Stimulated activated CD4-positive, alpha-beta T cell treated with anti-CD3 and anti-CD28 coated beads, Interleukin-12 subunit alpha, Interleukin-12 subunit beta, amount 100 ng/mL, for 24 hours (primary cell): ENCODE measurements at regions not wholly inside any gene's neighbourhood (a gene's known extent, or its start where the extent isn't known, plus 50 kb on each side); places are given as distances from the start of the nearest gene placed in this dataset.
"Not testable (repeated sequence)": the region's sequence is repeated elsewhere in the genome, so short reads cannot be mapped to it uniquely, and the experiment has no call there.

Experiments used
- DNase-seq, 2 experiments: peaks; one replicate each; pipeline ENCODE4 v3.0.0-alpha.2; 2020; ENCODE audit warnings: low read depth in 2 of 2

- DNase-seq: no peak
Observed at GRCh38 chr16:13708347-13709120, 211.4 kb upstream of the ERCC4 start.

GRCh38 chr16:13718748-13719147 is 201.2 kb upstream of the ERCC4 start:
- DNase-seq: no peak

DNA sequence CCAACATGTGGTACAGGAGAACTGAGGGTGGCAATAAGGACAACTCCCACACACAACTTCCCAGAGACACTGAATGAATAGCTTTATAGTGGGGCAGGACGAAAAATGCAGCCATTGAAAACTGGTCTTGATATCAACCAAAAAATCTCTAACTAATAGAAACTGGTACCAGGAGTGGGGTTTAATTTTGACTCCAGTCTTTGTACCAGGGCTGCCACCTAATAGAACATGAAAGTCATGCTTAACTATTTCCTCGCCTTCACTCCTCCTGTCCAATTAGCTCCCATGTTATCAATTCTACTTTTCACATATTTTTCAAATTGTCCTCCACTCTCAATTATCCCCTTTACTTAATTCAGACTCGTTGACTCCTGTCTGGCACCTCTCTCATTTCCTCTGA is 192.0 kb upstream of the ERCC4 start:
- no peak for DNase-seq

DNA sequence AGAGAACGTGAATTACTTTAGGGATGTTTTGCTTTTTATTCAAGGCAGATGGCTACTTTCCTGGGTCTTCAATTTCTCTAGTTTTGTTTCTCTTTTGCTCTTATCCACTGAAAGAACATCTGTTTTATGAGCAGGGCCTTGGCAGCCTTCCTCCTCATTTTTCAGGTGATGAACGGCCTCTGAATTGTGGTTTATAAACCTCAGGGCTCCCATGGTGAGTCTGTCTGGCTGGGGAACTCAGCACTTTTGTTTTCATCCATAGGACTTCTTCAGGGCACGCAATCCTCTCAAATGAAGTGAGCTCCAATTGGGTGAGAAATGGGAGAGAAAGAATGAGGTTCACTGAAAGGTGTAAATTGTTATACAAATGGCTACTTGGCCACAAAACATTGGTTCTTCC is 186.4 kb upstream of the ERCC4 start:
- DNase-seq: no peak

DNA sequence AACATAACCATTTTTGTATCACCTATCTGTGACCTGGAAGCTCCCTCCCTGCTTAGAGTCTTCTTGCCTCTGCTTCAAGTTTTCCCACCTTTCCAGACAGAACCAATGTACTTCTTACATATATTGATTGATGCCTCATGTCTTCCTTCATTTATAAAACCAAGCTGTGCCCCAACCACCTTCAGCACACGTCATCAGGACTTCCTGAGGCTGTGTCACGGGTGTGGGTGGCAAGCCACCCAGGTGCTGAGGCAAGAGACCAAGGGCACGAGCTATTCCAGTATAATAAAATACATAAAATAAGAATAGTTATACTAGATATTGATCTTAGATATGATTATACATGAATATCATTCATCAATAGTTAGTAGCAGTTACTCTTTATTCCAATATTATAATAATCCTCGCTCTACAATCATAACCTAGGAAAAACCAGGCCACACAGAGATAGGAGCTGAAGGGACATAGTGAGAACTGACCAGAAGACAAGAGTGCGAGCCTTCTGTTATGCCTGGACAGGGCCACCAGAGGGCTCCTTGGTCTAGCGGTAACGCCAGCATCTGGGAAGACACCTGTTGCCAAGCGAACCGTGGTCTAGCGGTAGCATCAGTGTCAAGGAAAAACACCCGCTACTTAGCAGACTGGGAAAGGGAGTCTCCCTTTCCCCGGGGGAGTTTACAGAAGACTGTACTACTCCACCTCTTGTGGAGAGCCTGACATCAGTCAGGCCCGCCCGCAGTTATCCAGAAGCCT is 180.2 kb upstream of the ERCC4 start:
- DNase-seq: not testable (repeated sequence)

GRCh38 chr16:13742928-13743327 is 177.0 kb upstream of the ERCC4 start:
- no peak for DNase-seq

GRCh38 chr16:13743571-13743970 is 176.4 kb upstream of the ERCC4 start:
- DNase-seq: no peak

DNA sequence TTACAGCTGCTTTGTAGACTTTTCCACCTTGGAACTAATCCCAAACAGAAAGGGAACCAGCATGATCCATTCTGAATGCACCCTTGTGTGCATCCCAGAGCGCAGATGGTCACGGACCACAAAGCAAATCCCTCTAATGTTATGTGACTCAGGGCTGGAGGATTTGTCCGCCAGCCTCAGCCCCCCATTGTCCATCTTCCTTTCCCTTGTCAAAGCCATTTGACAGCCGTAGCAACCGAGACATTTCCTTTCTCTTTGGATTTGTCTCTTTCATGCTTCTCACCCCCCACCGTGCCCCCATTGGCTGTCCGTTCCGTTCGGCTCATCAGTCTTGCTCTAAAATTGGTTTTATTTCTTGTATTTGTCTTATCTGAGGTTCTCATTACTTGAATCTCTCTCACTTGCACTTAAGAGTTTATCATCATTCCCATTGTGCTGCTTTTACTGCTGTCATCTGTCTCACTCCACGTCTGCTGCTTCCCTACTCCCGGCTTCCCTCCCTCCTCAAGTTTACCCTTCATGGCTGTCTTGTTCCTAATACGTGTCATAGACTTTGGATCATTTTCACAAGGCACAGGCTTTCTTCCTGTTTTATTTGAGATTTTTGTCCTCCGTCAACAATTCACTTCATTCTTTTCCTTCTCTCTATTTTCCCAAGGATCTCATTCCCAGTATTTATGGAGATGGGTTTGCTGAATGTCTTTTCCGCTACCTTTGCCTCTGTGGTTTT is 163.4 kb upstream of the ERCC4 start:
- DNase-seq: no peak

DNA sequence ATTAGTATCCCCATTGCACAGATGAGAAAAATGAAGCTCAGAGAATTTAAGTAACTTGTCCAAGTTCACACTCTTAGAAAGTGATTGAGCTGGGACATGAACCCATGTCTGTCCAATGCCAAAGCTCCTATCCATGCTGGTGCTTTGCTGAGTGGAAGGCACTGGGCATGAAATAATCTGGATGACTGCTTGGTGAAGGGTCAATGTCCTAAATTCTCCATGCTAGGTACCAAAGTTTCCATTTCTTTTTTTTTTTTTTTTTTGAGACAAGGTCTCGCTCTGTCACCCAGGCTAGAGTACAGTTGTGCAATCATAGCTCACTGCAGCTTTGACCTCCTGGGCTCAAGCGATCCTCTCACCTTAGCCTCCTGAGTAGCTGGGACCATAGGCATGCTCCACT is 153.6 kb upstream of the ERCC4 start:
- DNase-seq: no peak

GRCh38 chr16:13767215-13767614 is 152.7 kb upstream of the ERCC4 start:
- DNase-seq: no peak

DNA sequence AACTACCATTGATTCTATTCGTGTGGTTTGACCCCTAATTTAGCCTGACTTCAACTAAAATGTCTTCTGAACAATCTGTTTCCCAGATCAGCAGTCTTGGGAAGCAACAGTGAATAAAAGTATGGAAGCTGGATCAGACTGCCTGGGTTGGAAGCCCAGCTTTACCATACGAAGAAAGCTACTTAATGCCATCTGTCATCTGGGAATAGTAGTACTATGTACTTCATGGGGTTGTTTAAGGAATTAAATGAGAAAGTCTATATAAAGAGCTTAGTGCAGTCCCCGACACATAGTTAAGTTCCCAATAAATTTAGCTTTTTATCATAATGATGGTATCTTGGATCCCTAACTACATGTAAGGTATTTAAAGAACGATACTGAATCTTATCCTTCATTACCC is 151.5 kb upstream of the ERCC4 start:
- no peak for DNase-seq

DNA sequence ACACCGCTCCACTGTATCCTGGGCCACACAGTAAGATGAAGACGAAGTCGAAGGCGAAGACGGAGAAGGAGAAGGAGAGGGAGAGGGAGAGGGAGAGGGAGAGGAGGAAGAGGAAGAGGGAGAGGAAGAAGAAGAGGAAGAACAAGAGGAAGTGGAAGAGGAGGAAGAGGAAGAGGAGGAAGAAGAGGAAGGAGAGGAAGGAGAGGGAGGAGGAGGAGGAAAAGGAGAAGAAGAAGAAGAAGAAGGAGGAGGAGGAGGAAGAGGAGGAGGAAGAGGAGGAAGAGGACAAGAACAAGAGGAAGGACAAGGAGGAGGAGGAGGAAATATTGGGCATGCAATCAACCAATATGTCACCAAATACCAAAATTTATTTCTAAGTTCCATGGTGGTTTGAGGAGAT is 149.5 kb upstream of the ERCC4 start:
- DNase-seq: no peak

DNA sequence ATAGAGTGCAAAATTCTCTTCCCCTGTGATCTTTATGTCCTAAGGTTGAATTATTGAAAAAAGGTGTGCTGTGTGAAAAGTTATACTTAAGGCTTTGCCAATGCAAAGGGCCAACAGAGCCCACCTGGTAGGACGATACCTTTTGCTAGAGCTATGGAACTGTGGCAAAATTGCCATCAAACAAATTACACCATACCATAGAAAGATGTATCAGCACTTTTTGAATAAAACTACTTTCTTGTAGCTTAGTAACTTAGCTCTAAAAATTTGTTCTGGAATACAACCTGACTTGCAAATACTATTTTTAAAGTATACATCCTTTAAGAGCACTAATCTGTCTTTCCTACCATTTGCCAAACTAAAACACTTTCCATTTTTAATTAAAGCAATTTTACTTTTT is 147.2 kb upstream of the ERCC4 start:
- DNase-seq: no peak

DNA sequence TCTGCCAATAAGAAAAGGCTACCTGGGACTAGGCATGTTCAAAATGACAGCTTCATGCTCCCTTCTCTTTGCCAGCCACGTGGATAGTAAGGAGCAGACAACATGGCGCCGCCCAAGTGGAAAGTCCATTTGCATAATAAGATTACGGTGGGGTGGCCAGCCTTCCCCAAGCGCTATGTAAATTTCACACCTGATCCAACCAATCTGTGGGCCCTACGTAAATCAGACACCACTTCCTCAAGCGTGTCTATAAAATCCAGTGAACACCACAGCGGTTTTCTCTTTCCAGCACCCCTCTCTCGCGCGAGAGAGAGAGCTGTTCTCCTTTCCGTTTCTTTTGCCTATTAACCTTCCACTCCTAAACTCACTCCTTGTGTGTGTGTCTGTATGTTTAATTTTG is 140.3 kb upstream of the ERCC4 start:
- no peak for DNase-seq

- no peak for DNase-seq
Observed at GRCh38 chr16:13780406-13781168, 139.4 kb upstream of the ERCC4 start.

- no peak for DNase-seq
Observed at GRCh38 chr16:13781169-13781564, 138.8 kb upstream of the ERCC4 start.

DNA sequence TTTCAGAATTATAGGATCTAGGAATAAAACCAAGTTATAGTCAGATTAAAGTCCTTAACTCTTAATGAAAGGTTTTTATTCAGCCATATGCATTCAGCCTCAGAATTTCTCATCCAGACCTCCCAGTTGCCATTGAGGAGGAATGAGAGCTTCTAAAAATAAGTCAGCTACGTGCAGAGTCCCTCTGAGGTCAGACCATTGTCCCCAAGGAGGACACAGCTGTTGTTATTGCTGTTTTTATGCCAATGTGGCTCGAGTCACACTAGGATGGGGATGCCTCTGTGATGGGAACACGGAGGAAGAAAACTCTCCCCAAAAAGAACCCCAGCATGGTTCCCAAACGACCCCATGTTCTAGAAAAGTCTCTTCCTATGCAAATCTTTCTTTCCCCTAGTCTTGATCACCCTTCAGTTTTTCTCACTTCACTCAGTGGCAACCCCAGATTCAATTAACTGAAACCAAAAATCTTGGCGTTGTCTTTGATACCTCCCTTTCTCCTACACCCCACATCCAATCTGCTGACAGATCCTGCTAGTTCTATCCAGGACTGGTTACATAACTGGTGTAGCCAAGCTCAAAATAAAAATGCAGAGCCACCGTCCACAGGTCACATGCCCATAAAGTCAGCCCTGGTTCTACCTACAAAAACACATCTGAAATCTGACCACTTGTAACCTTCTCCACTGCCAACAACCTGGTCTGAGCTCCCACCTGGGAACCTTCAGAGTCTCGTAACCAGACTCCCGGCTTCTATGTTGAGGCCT is 138.2 kb upstream of the ERCC4 start:
- no peak for DNase-seq

DNA sequence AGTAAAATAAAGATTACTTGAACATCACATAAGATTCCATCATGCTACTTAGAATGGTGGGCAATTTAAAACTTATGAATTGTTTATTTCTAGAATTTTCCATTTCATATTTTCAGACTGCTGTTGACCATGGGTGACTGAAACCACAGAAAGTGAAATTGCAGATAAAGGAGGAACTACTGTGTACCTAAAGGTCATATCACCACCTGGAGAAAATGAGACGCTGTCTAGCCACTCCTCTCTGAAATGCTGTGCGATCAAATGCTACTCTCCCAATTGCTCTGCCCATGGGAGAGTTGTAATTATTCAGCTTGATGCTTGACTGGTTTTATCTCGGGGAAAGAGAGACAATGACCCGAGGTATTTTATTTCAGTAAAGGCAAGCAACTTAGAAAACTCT is 128.9 kb upstream of the ERCC4 start:
- no peak for DNase-seq

GRCh38 chr16:13793841-13794409 is 126.0 kb upstream of the ERCC4 start:
- DNase-seq: no peak

DNA sequence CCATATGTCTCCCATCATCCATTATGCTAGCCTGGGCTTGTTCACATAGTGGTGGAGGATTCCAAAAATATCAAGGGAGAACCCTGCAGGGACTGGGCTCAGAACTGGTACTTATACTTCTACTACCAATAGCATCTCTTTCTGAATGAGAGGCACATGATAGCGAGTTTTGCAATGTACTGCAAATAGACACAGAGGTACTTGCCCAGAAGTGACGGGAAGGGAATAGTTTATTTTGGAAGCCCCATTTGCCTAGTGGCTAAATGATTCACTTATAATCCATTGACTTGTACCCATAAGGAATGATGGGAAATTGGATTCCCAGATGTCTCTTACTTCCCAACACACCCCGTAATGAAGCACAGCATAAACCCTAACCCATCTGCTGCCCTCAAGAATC is 124.8 kb upstream of the ERCC4 start:
- no peak for DNase-seq

- no peak for DNase-seq
Observed at GRCh38 chr16:13797718-13798117, 122.2 kb upstream of the ERCC4 start.
